ENCODE measurements at regions not wholly inside any gene's neighbourhood (a gene's known extent, or its start where the extent isn't known, plus 50 kb on each side); places are given as distances from the start of the nearest gene placed in this dataset.

GRCh38 chr1:227427411-227427810 is 109.1 kb upstream of the CDC42BPA start:
- dilution Hi-C loops (cut with MboI; ENCODE audit: extremely low pct_ligation_motif_present, low sequenced_read_pairs) = loop anchor here (25.0 kb wide), 1 partner anchor 115 kb away; the partner anchor contains the start of gene CDC42BPA

GRCh38 chr1:227424953-227425352 is 106.7 kb upstream of the CDC42BPA start:
- Histone ChIP-seq H3K9me3 (replicated peaks; ENCODE audit: control insufficient read depth, insufficient read depth, low read length) (no peaks in the 10 kb centered on the region), H3K27ac (ENCODE audit: insufficient read depth, low read depth, low read length) (no peak overlapping the region), H2AFZ (ENCODE audit: low read depth, low read length) (peak overlapping the region; percentile 12), H3K4me1 (ENCODE audit: control insufficient read depth, extremely low read depth, insufficient read depth, low read length) (peaks cover 31% of the 10 kb centered on the region), H3K4me2 (ENCODE audit: insufficient read depth, low read length) (no peak overlapping the region), H3K27me3 (ENCODE audit: control insufficient read depth in 2 of 2, insufficient read depth in 2 of 2, low read length in 2 of 2) (no peaks in the 10 kb centered on the region), H3K4me3 (replicated peaks in 1 of 3; ENCODE audit: insufficient read depth in 1 of 3, low read depth in 1 of 3, low read length in 3 of 3) (no peak overlapping the region), H3K36me3 (ENCODE audit: control insufficient read depth in 2 of 2, extremely low read depth in 1 of 2, insufficient read depth in 2 of 2, low read length in 2 of 2) (no peaks in the 10 kb centered on the region), H3K79me2 (ENCODE audit: control insufficient read depth, insufficient read depth, low read length) (no peaks in the 10 kb centered on the region), H3K9me1 (replicated peaks; ENCODE audit: control insufficient read depth, extremely low read depth, insufficient read depth, low read length) (no peaks in the 10 kb centered on the region), H3K9ac (replicated peaks; ENCODE audit: extremely low read depth, insufficient read depth, low read length) (no peak overlapping the region), H4K20me1 (replicated peaks; ENCODE audit: control insufficient read depth, extremely low read depth, insufficient read depth, low read length) (no peaks in the 10 kb centered on the region)
- POLR2A ChIA-PET = no interaction called here
- dilution Hi-C loops (cut with MboI; ENCODE audit: extremely low pct_ligation_motif_present, low sequenced_read_pairs) (loop anchor here (25.0 kb wide), 1 partner anchor 113 kb away; the partner anchor contains the start of gene CDC42BPA), intact Hi-C loops (cut with micrococcal nuclease) (no loop called here)
- FAIRE-seq = no peak
- no peak for DNase-seq (ENCODE audit: low read depth, low spot score)
- CTCF ChIA-PET = interaction anchor here (0.8 kb wide), 1 partner anchor 486 kb away, joined by 3 read pairs; no protein-coding TSS in a partner anchor
- TF ChIP-seq JUN (IDR thresholded peaks at IDR 0.05; ENCODE audit: borderline replicate concordance, insufficient read depth, insufficient read length, low read depth) (no peak), GATA2 (IDR thresholded peaks at IDR 0.05; ENCODE audit: insufficient read depth, insufficient read length, low read depth, low read length) (no peak), POLR2A (IDR thresholded peaks at IDR 0.05; ENCODE audit: low read depth, low read length) (no peak), EZH2 (IDR thresholded peaks at IDR 0.05; ENCODE audit: borderline replicate concordance, low read depth, low read length, severe bottlenecking) (no peak), MAX (IDR thresholded peaks at IDR 0.05; ENCODE audit: insufficient read depth, insufficient read length) (no peak), MYC (IDR thresholded peaks at IDR 0.05; ENCODE audit: low read depth, low read length) (no peak), CTCF (IDR thresholded peaks at IDR 0.05; ENCODE audit: extremely low read depth in 1 of 2, insufficient read depth in 1 of 2, low read depth in 1 of 2, low read length in 2 of 2) (no peak), FOS (IDR thresholded peaks at IDR 0.05; ENCODE audit: borderline replicate concordance, insufficient read depth, low read length) (no peak), POLR2AphosphoS5 (IDR thresholded peaks at IDR 0.05; ENCODE audit: insufficient read depth, low read depth, low read length) (no peak)
- no TSS peak for BruUV-seq (replicated peaks)

More at GRCh38 chr1:227427411-227427810, 109.1 kb upstream of the CDC42BPA start:
- no peaks in the 10 kb centered on the region for H3K36me3 ChIP-seq (ENCODE audit: control insufficient read depth in 2 of 2, extremely low read depth in 1 of 2, insufficient read depth in 2 of 2, low read length in 2 of 2)
- DNase-seq (ENCODE audit: low read depth, low spot score) (no peak), FAIRE-seq (no peak)
- ChIA-PET CTCF (interaction anchor here (0.8 to 4.2 kb wide), 5 partner anchors 10 to 80 kb away, joined by 3 to 20 read pairs (median 3); no protein-coding TSS in a partner anchor), POLR2A (no interaction called here)
- peak overlapping the region; percentile 99 for H3K27ac ChIP-seq (ENCODE audit: insufficient read depth, low read depth, low read length)
- H3K9me1 ChIP-seq (replicated peaks; ENCODE audit: control insufficient read depth, extremely low read depth, insufficient read depth, low read length) = no peaks in the 10 kb centered on the region
- no peak overlapping the region for H3K9ac ChIP-seq (replicated peaks; ENCODE audit: extremely low read depth, insufficient read depth, low read length)
- H3K4me1 ChIP-seq (ENCODE audit: control insufficient read depth, extremely low read depth, insufficient read depth, low read length) = peaks cover 52% of the 10 kb centered on the region
- no peak overlapping the region for H2AFZ ChIP-seq (ENCODE audit: low read depth, low read length)
- H3K4me2 ChIP-seq (ENCODE audit: insufficient read depth, low read length) = no peak overlapping the region
- H3K9me3 ChIP-seq (replicated peaks; ENCODE audit: control insufficient read depth, insufficient read depth, low read length) = no peaks in the 10 kb centered on the region
- no peaks in the 10 kb centered on the region for H3K27me3 ChIP-seq (ENCODE audit: control insufficient read depth in 2 of 2, insufficient read depth in 2 of 2, low read length in 2 of 2)
- H3K79me2 ChIP-seq (ENCODE audit: control insufficient read depth, insufficient read depth, low read length) = no peaks in the 10 kb centered on the region
- intact Hi-C loops (cut with micrococcal nuclease) = no loop called here
- no peak overlapping the region for H3K4me3 ChIP-seq (replicated peaks in 1 of 3; ENCODE audit: insufficient read depth in 1 of 3, low read depth in 1 of 3, low read length in 3 of 3)
- no TSS peak for BruUV-seq (replicated peaks)
- H4K20me1 ChIP-seq (replicated peaks; ENCODE audit: control insufficient read depth, extremely low read depth, insufficient read depth, low read length) = no peaks in the 10 kb centered on the region
- no peak for TF ChIP-seq POLR2AphosphoS5 (IDR thresholded peaks at IDR 0.05; ENCODE audit: insufficient read depth, low read depth, low read length)
- no peak for TF ChIP-seq EZH2 (IDR thresholded peaks at IDR 0.05; ENCODE audit: borderline replicate concordance, low read depth, low read length, severe bottlenecking)
- TF ChIP-seq MYC (IDR thresholded peaks at IDR 0.05; ENCODE audit: low read depth, low read length) = no peak
- no peak for TF ChIP-seq JUN (IDR thresholded peaks at IDR 0.05; ENCODE audit: borderline replicate concordance, insufficient read depth, insufficient read length, low read depth)
- TF ChIP-seq FOS (IDR thresholded peaks at IDR 0.05; ENCODE audit: borderline replicate concordance, insufficient read depth, low read length) = no peak
- no peak for TF ChIP-seq MAX (IDR thresholded peaks at IDR 0.05; ENCODE audit: insufficient read depth, insufficient read length)

Measured in endothelial cell of umbilical vein (primary cell).